ENCODE measurements at regions not wholly inside any gene's neighbourhood (a gene's known extent, or its start where the extent isn't known, plus 50 kb on each side); places are given as distances from the start of the nearest gene placed in this dataset.
"Not testable (repeated sequence)": the region's sequence is repeated elsewhere in the genome, so short reads cannot be mapped to it uniquely, and the experiment has no call there.

DNA sequence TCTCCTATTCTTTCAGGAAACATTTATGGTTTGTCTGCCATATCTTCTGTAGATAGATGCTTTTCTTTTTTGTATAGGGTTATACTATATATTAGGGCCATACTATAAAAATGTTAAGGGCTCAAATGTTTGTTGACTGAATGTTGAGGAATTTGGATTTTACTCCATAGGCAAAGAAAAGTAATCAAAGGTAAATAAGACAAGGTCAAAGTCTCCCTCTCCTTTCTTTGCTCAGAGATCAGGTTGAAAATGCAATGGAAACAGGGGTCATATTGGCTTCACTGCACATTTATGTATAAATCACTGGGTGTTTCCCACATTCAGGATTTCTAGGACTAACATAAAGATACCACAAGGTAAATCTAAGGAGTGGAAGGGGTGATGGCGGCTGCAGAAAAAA lies 291.4 kb upstream of the FZD8 start:
- DNase-seq (ENCODE audit: low spot score) = no peak

DNA sequence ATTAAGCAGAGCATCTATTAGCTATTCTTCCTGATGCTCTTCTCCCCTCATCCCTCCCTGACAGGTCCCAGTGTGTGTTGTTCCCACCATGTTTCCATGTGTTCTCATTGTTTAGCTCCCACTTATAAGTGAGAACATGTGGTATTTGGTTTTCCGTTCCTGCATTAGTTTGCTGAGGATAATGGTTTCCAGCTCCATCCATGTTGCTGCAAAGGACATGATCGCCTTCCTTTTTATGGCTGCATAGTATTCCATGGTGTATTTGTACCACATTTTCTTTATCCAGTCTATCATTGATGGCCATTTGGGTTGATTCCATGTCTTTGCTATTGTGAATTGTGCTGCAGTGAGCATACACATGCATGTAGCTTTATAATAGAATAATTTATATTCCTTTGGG lies 287.9 kb upstream of the FZD8 start:
- DNase-seq (ENCODE audit: low spot score) = not testable (repeated sequence)

DNA sequence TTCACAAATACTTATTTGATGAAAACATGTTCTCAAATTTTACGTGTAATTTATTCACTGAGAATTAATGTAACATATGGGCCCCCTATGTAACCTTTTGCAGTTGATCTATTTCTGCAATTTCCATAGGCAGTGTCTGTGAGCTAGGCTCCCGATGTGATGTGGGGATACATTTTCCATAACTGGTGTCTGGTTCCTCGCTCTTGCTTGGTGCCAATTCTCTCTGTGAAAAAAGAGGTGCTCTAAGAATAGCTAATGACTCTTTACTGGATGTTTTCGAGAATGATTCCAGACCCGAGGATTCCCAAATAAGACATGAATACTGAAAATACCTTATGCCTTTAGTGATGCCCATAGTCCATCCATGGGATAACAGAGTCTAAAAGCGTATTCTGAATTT lies 286.7 kb upstream of the FZD8 start:
- DNase-seq (ENCODE audit: low spot score) = no peak

DNA sequence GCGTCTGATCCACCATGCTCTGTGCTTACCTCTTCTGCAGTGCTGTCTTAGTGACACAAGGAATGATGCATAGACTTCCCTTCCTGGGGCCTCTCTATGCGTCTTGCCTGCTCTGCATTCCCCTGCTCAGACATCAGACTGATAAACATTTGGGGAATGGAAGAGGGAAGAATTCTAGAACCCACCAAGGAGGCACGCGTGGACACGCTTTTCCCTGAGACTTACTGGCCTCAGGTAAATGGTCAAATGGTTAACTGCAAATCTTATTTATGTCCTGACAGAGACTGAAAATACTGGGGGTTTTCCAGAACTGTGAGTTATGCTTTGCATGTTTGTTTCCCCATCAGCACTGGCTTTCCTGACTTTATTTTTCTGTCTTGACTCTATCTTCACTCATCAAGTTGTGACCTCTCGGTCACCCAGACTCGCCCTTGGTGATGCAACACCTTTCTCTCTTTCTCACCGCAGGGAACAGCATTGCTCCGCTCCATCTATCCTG lies 285.9 kb upstream of the FZD8 start:
- DNase-seq (ENCODE audit: low spot score) = no peak

DNA sequence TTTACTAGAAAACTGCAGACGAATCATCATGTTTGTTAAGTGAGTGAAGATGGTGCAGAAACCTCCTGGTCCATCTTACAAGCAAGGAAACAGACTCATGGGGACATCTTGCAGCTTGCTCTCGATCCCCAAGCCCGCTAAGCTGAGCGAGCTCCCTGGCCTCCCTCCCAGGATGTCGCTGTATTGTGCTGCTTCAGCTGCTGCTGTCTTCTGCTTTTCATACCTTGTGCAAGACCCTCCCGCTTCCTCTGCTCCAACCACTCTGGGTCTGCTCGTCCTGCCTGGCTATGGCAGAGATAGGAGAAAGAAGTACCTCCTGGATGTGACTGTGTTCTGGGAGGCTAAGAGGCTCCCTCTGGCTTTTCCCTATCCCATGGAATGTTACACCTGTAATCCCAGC lies 285.2 kb upstream of the FZD8 start:
- no peak for DNase-seq (ENCODE audit: low spot score)

DNA sequence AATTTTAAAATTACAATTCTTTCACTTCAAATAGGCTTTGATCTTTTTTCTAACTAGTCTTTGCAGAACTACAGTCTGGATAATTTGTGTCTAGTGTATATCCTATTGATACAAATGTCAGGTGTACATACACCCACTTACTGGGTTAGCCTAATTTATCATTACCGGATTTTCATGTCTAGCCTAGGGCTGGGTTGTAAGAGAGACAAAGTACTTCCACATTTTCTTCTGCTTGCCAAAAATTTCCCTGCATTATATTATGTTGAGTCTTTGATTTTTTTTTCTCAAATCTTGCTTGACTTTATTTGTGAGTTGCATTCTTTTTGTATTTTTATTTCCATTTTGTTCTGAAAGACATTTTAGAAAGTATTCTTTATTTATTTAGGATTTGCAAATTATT lies 284.8 kb upstream of the FZD8 start:
- no peak for DNase-seq (ENCODE audit: low spot score)

DNA sequence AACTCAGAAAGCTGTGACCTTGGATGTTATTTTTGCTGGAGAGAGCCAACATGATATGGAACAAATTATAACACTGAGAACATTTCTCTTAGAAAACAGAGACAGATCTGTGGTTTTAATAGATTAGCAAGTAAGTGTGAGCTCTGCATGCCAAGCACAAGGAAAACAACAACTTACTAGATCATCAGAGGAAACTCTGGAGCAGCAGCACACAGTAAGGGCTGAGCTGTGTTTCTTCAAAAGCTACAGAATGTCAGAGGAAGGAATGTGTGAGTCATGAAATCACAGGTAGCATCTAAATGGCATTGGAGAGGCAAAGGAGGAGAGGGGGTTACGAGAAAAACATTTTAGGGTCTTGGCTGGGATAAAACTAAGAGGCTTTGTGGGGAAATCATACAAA lies 283.4 kb upstream of the FZD8 start:
- DNase-seq (ENCODE audit: low spot score) = no peak

DNA sequence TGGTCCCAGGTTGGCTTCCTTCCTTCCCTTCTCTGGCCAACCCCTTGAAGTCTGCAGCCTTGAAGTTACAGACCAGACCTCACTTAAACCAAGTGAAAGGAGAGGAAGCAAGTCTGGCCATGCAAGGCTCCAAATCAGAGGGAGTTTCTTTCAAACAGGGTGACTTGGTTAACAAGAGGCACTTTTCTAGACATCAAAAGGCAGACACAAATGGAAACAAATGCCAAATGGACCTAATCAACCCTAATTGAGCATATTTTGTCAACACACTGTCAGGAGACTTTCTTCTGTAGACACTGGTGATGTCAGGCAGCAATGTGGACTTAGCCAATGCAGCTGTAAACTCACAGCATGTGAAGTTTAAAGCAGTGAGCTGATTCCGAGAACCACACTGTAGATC lies 282.7 kb upstream of the FZD8 start:
- DNase-seq (ENCODE audit: low spot score) = no peak

DNA sequence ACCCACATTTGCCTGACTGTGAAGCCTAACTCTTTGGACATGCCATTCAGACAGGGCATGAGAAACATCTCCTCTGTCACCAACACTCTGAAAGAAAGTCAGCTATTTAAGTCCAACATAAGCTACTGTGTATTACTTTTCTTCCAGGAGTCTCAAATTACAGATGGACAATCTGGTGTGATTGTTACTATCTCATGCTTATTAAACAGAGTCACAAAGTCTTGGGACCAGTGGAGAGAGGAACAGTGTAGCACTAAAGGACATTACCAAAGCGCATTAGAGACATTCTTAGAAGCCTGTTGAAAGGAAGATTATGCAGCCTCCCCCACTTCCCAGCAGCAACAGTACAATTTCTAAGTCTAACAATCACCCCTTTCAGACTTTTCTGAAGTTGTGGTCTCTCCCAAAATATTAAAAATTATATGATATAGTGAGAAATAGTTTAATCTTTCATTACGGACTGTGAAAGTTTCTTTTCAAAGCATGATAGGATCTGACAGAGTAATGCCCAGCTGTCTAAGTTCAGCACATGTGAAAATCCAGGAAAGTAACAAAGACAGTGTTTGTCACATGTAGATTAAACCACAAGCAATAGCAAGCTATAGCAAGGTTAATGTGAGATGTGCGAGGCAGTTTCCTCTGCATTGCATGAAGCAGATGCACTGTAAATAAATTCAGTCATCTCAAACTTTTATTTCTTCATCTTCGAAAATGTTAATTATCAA lies 280.9 kb upstream of the FZD8 start:
- no peak for DNase-seq (ENCODE audit: low spot score)

DNA sequence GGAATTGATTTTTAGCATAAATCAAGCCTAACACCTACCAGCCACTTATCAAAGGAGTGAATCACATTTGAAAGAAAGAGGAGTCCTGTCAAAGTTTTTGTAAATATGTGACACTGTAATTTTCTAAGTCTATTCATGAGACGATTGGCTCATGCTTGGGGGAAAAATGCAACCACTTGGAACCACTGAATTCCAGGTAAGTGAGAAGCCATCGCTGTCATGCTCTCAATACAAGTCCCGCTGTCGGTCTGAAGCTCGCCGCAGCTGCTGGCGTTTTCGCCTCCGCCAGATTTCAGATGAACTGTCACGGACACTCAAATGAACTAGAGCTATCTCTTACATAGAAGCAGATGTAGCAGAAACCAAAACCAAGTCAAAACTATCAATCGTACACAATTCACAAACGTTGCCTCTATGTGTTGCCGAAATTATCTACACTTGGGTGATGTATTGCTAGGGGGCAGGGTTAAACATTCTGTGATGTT lies 279.8 kb upstream of the FZD8 start:
- no peak for DNase-seq (ENCODE audit: low spot score)

DNA sequence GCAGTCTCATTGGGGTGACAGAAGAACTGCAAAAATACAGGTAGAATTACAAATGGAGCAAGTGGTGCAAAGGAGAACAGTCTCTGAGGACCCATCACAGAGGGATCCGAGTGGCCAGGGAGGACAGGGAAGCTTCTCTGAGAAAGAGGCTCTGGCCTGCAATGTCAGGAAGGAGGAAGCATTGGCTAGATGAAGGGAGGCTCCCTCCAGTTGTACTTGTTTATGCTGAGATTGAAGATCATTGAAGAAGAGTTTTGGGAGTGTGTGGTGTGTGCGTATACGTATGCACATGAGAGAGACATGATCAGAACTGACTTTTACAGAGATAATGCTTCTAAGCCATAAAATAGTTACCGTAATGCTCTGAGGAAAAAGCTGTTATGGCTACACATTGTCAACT lies 274.7 kb upstream of the FZD8 start:
- no peak for DNase-seq (ENCODE audit: low spot score)

DNA sequence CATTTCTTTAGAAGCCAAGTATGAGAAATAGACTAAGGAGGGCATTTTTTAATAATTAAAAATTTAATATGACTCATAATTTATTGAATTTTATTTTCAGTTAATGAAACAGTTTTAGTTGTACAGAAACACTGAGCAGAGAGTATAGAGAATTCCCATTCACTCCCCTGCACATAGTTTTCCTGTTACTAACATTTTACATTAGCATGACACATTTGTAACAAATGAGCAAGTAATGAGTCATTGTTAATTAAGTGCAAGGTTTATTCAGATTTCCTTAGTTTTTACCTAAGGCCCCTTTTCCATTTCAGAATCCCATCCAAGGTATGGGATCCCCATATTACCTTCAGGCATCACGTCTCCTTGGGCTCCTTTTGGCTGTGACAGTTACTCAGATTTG lies 271.5 kb upstream of the FZD8 start:
- DNase-seq (ENCODE audit: low spot score) = no peak

DNA sequence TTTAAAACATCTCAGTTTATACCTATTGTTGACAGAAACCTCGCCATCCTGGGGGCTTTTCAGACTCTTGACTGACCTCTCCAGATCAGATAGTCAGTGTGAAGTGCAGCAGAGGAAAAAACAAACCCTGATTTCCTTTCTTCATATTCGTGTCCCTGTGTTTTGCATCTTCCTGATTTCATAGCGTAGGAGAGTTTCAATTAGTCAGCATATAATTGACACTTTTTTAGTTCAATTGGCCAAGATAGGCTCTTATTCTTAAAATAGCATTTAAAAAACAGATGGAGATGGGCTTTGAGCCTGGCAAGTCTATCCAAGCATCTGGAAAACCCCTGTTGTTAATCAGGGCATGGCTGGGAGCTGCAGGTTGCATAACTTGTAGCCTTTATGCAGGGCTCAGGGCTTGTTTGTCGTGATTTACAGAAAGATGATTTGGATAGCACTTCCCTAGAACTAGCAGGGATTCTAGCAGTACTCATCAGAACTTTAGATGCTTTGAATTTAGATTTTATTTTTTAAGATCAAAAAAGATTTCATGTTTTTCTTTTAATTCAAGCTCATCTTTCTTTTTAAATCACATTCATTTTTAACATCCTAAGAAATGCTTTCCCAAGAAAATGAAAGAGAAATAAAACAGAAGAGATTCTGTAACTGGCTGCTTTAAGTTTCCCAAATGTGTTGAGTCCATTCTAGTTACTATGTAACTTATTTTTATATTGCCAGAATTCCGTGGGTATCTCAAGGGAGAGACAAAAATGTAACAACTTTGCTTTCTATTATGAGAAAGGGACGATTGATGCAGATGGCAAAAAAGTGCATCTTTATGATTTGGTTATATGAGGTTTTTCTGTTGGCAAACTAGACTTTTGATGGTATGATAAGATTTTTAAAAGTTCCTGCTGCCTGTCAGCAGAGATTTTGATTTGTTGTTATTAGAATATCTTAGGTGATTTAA lies 270.8 kb upstream of the FZD8 start:
- no peak for DNase-seq (ENCODE audit: low spot score)

DNA sequence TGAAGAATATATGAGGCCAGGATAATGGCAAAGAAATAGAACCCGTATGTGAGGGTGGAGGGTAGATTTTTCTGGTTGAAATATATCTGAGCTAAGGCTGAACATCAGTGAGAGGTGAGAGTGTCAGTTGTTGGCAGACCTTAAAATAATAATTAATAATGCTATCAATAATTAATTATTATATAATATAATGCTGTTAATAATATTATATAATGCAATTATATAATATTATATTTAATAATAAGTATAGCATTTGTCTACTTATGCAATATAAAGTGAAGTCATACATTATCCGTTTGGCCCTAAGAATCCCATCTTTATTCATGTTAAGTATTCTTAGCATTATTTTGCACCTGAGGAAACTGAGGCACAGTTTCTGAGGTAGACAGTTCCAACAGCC lies 269.9 kb upstream of the FZD8 start:
- no peak for DNase-seq (ENCODE audit: low spot score)

DNA sequence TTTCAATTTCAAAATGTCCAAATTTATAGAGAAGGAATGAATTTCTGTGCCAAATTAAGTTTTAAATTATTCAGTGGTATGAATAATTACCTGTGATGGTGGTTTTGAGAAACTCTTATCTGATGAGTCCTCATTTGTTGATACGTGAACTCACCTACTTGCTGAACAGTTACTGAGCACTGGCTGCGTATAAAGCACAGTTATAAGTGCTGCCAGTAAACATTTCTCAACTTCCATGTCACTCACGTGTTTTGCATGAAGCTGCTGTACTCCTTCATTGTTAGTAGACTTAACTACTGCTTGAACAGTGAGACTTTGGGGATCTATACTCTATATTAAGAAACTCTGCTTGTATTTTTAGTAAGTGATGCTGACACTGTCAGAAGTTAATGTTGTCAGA lies 269.1 kb upstream of the FZD8 start:
- DNase-seq (ENCODE audit: low spot score) = no peak

DNA sequence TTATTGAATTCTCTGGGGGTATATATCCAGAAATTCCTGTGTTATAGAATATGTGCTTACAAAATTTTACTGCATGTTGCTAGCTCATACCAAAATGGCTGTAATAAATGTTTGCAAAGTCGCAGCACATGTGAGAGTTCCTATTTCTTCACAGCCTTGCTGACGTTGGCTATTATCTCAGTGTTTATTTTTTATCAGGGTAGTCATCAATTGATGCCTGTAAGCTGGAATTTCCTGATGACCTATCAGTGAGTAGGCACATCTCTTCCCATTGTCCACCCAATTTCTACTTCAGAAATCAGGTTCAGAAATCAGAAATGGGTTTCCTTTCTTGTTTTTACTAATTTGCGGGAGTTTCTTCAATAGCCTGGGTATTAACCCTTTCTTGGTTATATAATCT lies 268.1 kb upstream of the FZD8 start:
- DNase-seq (ENCODE audit: low spot score) = no peak

DNA sequence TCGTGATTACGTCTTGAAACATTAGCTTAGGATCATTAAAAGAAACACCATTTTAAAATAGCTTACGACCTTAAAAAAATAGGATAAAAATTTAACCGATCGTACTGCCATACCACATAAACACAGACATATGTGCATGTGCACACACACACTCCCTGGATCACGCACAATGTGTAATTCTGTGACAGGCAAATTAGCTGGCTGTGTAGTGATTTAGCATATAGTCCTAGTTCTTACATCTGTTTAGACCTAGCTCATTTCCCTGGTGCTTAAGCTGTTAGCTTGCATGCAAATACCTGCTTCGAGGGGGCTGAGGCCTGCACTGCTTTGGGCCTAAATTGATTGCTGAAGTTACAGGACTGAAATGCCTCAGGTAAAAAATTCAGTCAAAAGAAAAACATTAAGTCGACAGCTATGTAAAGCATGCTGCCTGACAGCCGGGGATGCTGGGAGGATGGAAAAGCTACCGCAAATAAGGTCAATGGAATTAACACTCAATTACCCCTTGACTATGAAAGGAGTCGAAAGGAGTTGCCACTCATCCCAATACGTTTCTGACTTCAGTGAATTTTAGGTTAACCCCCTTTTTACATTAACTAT lies 267.1 kb upstream of the FZD8 start:
- no peak for DNase-seq (ENCODE audit: low spot score)

DNA sequence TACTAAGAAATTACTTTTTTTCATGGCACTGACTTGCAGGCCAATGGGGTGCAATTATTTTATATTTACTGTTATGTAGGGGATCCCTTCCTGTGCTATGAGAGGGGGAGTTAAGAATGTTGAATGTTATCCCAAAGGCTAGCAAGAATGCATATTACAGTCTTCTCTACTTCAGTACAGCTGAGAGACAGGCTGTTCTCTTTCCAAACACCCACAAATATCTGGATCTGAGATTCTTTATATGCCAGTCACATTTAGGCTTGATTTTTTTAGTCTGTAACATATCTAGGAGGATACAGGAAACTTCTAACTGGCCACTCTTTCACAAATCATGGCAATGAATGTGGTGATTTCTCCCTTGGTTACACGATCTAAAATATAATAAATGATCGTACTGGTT lies 266.4 kb upstream of the FZD8 start:
- no peak for DNase-seq (ENCODE audit: low spot score)

DNA sequence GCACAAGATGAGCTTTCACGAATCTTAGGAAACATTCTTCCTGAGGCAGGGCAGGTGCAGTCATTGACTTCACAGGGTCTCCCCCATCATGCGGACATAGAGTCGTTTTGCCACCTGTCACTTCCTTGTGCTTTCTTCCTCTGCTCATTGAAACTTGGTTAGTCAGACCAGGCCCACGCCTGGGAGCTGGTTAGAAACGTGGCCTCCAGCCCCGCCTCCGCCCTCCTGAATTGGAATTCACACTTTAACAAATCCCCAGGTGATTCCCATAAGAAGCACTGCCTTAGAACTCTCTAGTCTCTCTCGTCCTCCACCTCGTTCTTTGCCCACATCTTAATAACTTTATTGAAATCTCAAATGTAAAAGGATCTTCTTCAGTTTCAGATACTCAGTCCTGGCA lies 265.5 kb upstream of the FZD8 start:
- DNase-seq (ENCODE audit: low spot score) = no peak

DNA sequence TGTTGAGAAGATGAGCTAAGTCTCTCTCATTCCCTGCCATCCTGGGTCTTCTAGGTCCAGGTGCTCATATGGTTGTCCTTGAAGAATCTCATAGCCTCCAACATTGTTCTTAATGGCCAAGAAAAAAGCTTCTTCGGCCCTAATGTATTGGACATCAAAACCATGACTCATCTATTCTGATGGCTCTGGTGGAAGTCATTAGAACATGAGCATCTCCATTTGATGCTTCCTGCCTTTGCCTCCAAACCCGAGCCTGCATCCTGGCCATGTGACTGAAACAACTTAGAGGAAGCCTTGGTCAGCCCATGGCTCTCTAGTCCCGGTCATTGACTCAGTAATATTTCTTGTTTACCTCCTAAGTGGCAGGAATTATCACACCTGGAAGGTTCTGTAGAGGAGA lies 264.1 kb upstream of the FZD8 start:
- DNase-seq (ENCODE audit: low spot score) = no peak

DNA sequence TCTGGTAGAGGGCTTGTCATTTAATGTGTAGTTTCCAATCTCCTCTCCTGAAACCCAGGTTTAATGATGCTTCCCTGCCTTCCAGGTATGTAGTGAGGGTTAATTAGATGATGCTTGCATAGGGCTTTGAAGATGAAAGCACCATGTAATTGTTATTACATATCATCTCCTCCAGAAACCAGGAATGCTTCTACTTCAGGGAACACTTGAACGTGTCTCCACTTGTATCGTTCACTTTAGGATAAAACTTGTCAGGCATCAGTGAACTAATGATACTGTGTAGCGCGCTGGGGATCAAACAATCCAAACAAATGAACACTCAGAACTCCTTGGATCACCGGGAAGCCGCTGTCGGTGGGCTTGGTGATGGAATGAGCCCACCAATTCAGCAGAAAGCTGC lies 260.9 kb upstream of the FZD8 start:
- DNase-seq (ENCODE audit: low spot score) = no peak

DNA sequence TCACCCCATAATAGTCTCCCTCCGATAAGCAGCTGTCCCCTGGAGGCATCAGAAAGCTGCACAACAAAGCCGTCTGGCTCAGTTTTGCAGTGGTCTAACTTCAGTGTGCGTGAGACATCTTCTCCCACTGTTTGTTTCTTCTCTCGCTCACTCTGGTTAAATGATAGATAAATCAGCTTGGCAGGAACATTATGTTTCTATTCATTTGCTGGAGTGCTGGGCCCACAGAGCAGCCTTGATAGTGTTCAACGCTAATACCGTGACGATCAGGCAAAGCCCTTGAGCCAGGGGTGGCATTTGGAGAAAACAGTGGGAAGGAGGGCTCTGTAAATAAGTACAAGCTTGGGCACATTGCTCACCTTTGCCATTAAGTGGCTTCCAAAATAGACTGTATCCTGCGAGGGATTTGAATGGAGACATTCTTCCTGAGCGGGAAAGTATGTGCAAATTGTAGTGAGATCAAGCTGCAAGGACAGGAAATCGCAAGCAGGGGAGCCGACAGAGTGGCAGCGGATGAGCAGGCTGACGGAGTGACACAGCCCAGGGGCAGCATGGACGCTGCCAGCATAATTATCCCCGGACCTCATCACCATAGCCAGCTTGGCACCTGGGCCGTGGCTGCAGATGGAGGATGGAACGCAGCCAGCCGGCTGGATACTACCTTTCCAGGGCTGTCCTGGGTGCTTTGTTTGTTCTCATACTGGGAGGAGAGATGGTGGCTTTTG lies 256.8 kb upstream of the FZD8 start:
- no peak for DNase-seq (ENCODE audit: low spot score)
